Stimulated activated CD8-positive, alpha-beta memory T cell treated with anti-CD3 and anti-CD28 coated beads, Interleukin-7, amount 100 ng/mL, for 1 hour (primary cell): ENCODE measurements at regions not wholly inside any gene's neighbourhood (a gene's known extent, or its start where the extent isn't known, plus 50 kb on each side); places are given as distances from the start of the nearest gene placed in this dataset.

ENCODE experiments used
- DNase-seq, 2 donors: peaks; one replicate each; pipeline ENCODE4 v3.0.0-alpha.2; 2020; ENCODE audit warnings: low read depth in 2 of 2

DNA sequence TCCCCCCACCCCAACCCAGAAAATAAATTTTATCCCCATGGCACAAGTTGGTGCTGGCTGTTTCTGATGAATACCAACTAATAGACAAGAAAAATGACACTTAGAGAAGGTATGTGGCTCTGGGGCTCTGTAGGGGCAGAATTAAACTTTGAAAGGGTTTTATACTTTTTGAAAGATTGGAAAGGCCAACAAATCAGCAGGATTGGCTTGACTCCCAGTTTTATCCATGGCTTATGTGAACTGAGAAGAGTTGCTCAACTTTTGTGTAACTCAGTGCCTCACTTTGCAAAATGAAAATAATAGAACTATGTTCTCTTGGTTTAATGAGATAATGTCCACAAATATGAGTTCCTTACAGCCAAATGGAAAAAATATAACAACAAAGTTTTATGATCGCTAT, 288.9 kb upstream of the KIF2A start:
- DNase-seq = no peak

DNA sequence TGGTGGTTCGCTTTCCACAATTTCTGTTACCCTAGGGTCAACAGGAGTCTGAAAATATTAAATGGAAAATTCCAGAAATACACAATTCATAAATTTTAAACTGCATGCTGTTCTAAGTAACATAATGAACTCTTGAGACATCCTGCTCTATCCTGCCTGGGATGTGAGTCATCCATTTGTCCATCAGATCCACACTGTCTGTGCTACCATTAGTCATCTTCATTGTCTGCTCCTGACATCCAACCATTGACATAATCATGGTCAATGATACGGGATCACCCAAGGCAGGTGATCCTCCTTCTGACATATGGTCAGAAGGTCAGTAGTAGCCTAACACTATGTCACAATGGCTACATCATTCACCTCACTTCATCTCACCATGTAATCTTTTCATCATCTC, 276.7 kb upstream of the KIF2A start:
- no peak for DNase-seq

DNA sequence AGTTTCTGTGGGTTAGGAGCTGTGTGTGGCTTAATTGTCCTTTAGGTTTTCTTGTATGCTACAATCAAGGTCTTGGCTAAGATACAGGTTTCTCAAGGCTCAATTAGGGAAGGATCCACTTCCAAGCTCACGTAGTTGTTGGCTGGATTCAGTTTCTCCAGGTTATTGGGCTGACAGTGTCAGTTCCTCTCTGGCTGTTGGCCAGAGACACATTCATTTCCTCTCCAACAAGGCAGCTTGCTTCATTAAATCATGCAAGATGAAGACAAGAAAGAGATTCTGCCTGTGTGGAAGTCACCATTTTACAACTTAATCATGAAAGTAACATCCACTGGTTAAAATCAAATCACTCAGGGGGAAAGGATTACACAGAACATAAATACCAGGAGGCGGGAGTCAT, 275.7 kb upstream of the KIF2A start:
- DNase-seq = no peak

DNA sequence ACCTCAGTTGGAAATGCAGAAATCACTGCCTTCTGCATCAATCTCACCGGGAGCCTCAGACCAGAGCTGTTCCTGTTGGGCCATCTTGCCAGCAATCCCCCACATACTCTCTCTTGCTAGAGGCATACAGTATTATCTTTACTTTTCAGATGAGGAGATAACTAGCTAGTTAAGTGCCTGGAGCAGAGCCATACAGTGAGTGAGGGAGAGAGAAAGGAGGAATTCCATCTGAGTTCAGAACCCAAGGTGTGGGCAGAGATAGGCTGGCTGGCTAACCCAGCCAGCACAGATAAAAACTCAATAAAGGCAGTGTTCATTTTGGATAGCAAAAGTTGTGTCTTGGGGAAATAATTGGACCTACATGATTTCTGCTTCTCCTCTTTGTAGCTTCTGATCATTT, 268.0 kb upstream of the KIF2A start:
- no peak for DNase-seq

DNA sequence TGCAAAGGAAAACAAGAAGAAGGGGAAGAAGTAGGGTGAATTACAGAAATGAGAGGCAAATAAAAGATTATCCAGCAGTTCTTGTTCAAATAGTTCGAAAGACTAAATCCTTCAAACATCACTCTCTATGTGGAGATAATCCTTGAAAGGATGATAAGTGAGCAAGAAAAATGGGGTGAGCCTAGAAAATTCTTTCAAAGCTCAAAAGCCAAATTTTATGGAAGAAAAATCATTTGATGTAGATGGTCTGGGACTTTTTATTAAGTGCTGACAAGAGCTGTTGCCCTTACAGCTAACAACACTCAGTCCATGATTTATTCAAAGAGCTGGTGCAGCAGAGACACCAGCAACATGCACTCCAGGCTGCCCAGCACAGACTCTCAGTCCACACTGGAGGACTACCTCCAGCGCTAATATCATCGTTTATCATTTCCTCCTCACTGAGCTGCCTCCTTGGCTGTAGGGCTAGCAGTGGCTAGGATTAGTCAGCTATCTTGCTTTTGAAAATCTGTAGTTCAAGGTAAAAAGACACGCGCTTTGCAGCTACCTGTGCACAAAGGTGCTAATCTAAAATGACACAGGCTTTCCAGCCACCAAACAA, 264.8 kb upstream of the KIF2A start:
- DNase-seq = no peak

DNA sequence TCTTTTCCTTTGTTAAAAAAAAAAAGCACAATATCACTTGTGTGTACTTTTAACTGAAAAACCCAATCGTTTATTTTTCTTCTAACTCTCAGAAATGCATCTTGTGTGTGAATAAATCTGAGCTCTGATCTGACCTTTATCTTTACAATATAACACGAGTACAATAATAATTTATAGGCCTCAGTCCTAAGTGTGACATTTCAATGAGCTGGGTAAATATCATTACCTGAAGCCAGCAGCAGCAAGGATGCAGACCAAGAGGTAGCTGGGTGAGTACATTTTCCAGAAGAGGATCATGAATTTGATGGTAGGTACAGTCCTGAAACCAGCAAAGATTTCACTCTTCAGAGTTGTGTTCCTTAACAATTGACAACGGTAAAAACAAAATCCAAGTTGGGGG, 264.0 kb upstream of the KIF2A start:
- no peak for DNase-seq

DNA sequence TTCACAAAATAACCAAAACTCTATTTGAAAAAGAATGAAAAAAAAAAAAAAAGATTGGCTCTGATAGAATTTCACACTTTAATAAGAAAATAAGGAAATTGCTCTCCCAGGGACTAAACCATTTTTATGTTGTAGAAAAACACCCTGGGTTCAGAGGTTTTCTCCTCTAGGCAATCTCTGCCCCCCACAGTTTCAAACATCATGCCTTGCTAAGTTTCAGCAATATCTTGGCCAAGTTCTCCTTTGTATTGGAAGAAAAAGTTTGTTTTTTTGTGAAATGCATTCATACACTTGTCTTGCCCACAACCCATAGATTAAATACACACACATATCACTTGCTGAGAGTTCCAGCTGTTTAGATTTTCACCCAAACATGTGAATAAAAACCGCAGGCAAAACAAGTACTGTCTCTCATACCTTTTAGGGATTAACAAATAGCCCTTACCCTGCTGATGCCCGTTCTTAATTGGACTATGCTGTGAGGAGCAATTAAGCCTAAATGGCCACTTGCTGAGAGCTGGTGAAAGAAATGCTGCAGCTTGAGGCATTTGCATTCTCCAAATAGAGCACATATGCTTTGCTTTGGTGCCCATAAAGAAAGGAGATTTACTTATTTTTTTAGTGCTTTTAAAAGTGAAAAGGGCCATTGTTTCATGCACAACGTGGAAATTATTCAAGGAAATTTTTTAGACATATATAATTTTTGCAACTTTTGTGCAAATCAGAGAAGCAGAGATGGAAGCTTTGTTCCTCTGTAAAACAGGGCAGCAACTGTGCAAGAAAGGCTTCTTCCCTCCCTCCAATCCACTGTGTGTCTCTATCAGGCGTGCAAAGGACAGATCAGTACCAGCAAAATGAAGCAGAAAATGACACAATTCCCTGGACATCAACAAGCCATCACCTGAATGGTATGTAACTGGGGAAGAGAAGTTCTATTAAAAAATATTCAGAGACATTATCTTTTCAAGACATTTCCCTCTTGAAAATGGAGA, 262.4 kb upstream of the KIF2A start:
- DNase-seq = no peak

DNA sequence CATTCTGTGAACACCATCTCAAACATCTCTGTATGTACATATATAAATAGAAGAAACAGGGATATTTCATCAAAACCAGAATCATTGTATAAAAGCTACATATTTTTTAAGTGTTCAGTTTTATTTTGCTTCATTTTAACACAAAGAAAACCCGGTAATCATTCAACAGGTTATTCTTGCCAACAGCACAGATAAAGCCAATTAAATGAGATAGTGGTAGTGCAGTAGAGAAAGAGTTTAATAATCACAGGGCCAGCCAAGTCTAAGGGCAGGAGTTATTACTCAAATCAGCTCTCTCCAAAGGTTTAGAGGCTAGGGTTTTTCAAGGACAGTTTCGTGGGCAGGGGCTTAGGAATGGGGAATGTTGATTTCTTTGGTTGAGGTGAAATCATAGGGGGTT, 261.0 kb upstream of the KIF2A start:
- DNase-seq = no peak

DNA sequence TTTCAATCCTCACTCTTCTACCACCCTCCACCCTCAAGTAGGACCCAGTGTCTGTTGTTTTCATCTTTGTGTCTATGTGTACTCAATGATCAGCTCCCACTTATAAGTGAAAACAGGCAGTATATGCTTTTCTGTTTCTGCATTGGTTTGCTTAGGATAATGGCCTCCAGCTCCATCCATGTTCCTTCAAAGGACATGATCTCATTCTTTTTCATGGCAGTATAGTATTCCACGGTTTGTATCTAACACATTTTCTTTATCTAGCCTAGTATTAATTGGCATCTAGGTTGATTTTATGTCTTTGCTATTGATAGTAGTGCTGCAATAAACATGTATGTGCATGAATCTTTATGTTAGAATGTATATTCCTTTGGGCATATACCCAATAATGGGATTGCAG, 259.8 kb upstream of the KIF2A start:
- DNase-seq = no peak

DNA sequence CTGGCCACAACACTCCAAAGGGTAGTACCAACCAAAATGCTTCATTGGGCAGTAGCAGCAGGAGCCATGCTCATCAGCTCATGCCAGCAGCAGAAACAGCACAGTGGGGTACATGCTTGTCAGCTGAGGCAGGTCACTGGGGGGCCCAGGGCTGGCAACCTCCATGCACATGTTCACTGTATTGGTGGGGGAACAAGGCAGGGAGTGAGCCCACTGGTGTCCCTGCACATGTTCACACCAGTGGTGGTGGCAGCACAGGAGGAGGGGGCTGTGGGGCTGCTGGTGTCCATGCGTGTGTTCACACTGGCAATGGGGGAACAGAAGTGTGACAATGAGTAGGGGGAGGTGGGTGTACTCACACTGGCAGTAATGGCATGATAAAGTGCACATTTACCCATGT, 254.3 kb upstream of the KIF2A start:
- DNase-seq = no peak

DNA sequence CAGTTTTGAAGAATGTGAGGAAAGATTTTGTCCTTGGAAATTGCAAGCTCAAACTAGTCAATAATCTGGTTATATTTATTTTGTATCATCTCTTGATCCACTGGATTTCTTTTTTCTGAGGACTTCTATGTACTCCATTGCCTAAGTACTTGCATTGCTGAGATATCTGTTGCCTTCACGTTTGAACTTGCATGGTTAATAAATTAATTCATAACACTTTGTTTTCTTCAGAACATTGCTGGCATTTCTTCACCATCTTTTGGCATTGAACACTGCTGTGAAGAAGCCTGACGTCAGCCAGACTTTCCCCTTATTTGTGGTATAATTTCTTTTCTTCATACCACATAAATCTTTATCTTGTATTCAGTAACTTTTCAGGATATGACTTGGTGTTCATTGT, 246.0 kb upstream of the KIF2A start:
- DNase-seq = no peak

DNA sequence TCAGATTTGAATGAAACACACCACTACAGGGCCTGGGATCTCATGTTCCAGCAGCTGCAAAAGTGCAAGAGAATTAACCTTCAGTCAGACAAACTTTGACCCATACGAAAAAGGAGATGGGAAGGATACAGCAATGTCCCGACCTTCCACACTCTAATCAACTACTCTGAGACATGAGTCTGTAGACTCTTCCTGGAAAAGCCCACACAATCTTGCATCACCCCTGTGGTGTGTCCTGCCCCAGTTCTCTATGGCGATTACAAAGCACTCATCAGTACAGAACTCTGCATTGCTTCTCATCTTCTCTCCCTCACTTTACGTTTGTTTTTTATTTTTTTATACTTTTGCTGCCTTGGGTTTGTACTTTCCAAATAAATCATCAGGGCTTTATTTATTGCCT, 241.0 kb upstream of the KIF2A start:
- no peak for DNase-seq

DNA sequence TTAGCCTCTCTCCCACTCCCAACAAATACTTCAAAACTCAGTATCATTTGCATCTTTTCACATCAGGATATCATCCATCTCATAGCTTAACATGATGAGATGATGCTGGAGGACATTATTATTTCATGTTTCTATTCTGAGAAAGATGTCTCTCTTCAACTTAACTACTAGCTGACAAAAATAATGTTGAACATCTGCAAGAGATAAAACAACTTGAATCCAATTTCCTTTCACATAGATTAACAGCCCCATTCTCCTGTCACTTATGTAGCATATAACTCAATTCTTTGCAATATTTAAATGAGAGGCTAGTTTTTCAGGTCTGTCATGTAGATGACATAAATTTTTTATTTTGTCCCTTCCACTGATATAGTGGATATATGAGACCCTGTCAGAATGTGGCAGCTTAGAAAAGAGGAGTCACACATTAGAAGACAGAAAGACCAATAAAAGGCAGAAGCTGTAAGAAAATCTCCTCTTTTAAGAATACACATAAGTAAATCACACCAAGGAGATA, 239.2 kb upstream of the KIF2A start:
- DNase-seq = no peak

DNA sequence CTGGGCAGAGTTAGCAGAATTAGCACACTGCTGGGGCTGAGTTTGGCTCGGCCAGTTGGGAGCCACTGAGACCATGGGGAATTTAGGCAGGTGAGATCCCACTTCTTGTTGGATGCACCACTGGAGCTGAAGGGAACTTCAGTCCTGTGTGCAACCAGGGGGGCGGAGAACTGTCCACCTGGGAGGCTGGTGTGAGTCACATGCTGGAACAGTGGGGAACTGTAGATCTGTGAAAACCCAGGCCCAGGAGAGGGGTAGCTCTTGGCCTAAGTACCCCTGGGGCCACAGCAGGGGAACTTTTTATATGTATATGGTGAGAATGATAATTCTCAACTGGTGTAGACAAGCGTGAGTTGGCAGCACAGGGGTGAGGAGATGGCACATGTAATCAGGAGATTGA, 237.5 kb upstream of the KIF2A start:
- DNase-seq = no peak

DNA sequence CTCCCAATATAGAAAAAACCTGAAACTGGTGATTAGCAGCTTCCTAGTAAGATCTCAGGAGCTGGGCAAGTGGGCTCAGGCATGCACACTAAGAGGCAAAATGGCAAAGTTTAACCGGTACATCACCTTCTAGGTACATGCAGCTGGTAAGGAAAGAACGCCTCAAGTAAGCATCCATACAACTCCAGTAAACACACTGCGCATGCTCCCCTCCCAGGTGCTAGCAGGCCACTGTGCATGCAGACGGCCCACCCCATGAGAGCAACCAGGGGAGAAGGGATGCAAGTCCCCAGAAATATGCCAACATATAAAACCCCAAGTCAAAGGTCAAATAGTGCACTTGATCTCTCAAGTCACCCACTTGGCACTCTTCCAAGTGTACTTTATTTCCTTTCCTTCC, 228.6 kb upstream of the KIF2A start:
- DNase-seq = no peak

DNA sequence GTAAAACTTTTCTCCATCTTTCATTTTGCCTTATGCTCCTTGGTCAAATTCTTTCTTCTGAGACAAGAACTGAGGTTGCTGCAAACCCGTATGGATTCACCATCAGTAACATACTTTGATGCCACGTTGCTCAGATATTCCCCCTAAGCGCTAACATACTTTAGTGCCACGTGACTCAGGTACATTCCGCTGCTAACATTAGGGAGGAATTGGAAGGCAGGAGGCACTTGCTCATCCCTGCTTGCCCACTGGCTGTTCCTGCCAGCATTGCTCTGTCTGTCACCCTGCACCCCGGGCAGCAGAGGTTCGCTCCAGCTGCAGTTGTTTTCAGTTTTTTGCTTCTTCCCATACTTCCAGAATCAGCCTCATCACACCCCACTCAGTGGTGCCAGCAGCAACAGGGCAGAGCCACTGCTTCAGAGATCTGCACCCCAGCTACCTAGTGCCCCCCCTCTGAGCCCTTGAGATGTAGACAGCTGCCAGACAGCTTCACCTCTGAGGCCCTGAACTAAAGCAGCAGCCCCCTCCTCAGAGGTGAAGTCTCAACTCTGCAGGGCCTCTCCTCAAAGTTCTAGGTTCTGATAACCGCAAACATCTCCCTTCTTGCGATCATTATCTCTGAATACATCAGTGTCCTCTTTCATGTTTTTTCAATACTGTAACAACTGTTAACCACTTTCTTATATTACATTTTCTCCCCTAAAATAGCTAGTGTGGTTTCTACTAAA, 228.0 kb upstream of the KIF2A start:
- no peak for DNase-seq

DNA sequence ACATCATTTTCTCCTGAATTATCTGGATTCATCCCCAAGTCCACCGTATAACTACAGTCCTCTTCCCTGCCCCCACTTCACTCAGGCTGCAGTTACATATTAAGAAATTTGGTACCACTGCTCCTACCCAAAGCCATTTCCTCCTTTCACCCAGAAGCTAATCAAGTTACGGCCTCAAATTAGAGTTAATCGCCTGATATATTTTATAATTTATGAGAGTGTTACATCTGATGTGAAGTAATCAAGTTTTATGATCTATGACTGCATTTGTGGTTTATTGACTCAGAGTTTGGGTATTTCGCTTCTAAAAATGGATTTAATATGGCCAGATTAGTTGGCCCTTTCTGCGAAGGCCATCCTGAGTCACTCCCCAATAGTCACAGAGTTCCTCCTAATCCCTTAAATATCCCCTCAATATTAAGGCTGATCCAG, 223.6 kb upstream of the KIF2A start:
- no peak for DNase-seq

DNA sequence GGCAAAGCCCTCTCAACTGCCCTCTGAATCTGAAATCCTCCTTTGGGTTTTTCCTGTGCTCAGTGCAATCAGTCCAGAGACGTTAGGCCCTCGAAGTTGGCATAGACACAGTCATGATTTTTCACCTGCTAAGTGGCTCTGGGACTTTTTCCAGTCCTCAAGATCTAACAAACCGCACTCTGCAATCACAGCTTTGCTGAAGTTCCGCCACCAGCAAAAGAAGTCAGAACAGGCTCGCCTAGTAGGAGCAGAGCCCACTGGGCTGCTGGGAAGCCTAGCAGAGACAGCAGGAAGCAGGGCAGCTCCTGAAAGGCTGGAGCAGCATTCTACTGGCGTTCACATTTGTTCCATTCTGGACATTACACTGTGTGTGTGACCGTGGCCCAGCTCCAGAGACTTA, 222.8 kb upstream of the KIF2A start:
- DNase-seq = no peak

DNA sequence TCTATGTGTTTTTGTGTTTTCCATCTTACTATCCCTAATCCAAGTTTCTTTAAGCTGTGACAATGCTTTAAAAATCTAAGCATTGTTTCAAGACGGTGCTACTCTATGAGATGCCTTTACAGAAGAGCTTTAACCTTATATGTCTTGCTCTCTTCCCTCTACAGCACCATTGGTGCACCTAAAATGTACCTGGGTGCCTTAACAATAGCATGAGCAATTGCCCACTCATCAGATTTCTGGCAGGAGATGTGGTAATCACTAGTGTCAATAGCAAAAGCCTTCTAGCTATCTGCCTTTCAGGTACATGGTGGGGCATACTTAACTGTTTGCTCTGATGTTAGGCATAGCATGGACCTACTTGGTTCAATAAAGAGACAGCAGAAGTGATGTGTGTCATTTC, 222.3 kb upstream of the KIF2A start:
- no peak for DNase-seq

DNA sequence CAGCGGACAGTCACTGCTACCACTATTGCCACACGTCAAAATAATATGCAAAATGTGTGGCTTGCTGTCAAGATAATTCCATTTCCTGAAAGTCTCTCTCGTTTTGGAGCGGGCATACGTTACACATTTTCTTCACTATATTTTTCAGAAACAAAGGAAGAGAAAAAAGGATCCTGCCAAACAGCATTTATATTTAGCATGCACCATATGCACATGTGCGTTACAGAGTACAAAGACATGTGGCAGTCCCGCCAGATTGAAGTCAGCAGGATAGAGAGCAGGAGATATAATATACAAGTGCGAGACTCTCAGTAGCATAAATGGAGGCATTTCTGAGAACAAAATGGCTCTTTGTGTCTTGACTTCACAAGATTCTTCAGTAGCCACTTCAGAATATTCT, 221.6 kb upstream of the KIF2A start:
- no peak for DNase-seq

DNA sequence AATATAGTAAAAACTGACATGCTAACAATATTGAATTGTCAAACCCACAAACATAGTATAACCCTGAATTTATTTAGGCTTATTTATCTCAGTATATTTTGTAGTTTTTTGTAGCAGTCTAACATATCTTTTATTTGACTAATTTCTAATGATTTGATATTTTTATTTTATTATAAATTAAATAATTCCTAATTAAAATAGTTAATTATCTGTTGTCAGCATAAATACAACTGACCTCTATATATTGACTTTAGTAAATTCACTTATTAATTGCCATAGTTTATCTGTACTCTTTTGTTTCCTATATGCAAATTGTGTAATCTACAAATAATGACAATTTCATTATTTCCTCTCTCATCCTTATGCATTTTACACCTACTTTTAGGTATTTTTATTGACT, 215.1 kb upstream of the KIF2A start:
- no peak for DNase-seq

DNA sequence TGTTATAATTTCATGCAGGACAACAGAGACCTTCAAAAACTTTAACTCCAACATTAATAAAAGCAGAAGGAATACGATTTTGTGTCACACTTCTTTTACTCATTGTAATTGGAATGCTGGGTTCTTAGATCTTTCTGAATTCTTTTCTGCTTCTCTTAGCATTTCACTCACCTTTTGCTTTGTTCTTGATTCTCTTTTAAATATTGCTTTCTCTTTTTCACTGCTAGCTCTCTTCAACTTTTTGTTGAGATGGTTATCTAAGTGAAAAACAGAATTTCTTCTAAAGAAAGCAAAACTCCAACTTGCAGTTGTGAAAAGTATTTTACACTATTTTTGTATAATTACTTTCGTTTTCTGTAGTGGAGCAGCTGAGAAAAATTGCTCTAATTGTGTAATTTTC, 212.6 kb upstream of the KIF2A start:
- DNase-seq = no peak

DNA sequence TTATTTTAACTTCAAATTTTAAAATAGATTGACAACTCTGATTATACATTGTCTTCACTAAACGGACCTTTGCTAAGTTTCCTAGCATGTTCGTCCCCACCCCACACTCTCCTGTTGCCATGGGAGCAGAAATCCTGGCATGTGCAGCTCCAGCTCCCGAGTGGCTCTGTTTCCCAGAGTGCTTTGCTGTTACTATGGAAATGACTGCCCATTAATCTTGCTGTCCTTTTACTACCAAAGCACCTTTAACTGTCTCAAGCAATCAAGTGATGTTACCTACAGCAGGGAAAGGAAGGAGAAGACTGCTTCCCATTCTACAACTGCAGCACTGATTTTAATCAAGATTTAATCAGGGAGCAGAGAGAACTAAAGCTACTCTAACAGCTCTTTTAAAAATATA, 212.0 kb upstream of the KIF2A start:
- no peak for DNase-seq
